ENCODE measurements at regions not wholly inside any gene's neighbourhood (a gene's known extent, or its start where the extent isn't known, plus 50 kb on each side); places are given as distances from the start of the nearest gene placed in this dataset.

- TF ChIP-seq CTCF (IDR thresholded peaks at IDR 0.05 in 4 of 5, conservative IDR thresholded peaks at IDR 0.05 in 1 of 5) (no peak), POLR2A (IDR thresholded peaks at IDR 0.05) (no peak)
Observed at GRCh38 chr2:200048421-200048820, 93.0 kb downstream of the MAIP1 start.
